NOMO-1 treated with dmso at 0.1 percent for 144 hours (cell line): ENCODE measurements at regions not wholly inside any gene's neighbourhood (a gene's known extent, or its start where the extent isn't known, plus 50 kb on each side); places are given as distances from the start of the nearest gene placed in this dataset.
"Not testable (repeated sequence)": the region's sequence is repeated elsewhere in the genome, so short reads cannot be mapped to it uniquely, and the experiment has no call there.

ENCODE experiments used
- DNase-seq: peaks from one replicate; lab custom pipeline; 2025; ENCODE audit not compliant: unreplicated experiment; lab: John Stamatoyannopoulos, UW

GRCh38 chr5:99765011-99765410 is 770.2 kb upstream of the FAM174A start:
- no peak for DNase-seq

GRCh38 chr5:99763021-99763774 is 772.0 kb upstream of the FAM174A start:
- no peak for DNase-seq

- DNase-seq = no peak
These were observed 787.8 kb upstream of the FAM174A start for GRCh38 chr5:99747342-99747741.

- DNase-seq = not testable (repeated sequence)
These were observed 802.0 kb upstream of the FAM174A start for GRCh38 chr5:99733146-99733545.

GRCh38 chr5:99730653-99731052 is 801.8 kb upstream of the CHD1 start:
- DNase-seq = not testable (repeated sequence)

- DNase-seq = no peak
These were observed 796.0 kb upstream of the CHD1 start for GRCh38 chr5:99724732-99725290.

GRCh38 chr5:99721506-99721905 is 792.7 kb upstream of the CHD1 start:
- DNase-seq = no peak

GRCh38 chr5:99715921-99716320 is 787.1 kb upstream of the CHD1 start:
- DNase-seq = no peak

- DNase-seq = no peak
These were observed 777.4 kb upstream of the CHD1 start for GRCh38 chr5:99706160-99706559.

- DNase-seq = no peak
These were observed 773.8 kb upstream of the CHD1 start for GRCh38 chr5:99702565-99702964.

GRCh38 chr5:99694884-99695283 is 766.1 kb upstream of the CHD1 start:
- no peak for DNase-seq

GRCh38 chr5:99686538-99686937 is 757.7 kb upstream of the CHD1 start:
- no peak for DNase-seq

GRCh38 chr5:99675974-99676373 is 747.2 kb upstream of the CHD1 start:
- DNase-seq = no peak

- no peak for DNase-seq
These were observed 745.3 kb upstream of the CHD1 start for GRCh38 chr5:99674101-99674500.

- no peak for DNase-seq
These were observed 736.2 kb upstream of the CHD1 start for GRCh38 chr5:99664972-99665371.

- no peak for DNase-seq
These were observed 722.5 kb upstream of the CHD1 start for GRCh38 chr5:99651298-99651697.

- DNase-seq = no peak
These were observed 717.3 kb upstream of the CHD1 start for GRCh38 chr5:99646011-99646647.

GRCh38 chr5:99644822-99645221 is 716.0 kb upstream of the CHD1 start:
- no peak for DNase-seq

- DNase-seq = no peak
These were observed 711.8 kb upstream of the CHD1 start for GRCh38 chr5:99640646-99641045.

GRCh38 chr5:99639905-99640304 is 711.1 kb upstream of the CHD1 start:
- no peak for DNase-seq

- DNase-seq = no peak
These were observed 707.9 kb upstream of the CHD1 start for GRCh38 chr5:99636663-99637062.
